T47D (cell line): ENCODE measurements at regions not wholly inside any gene's neighbourhood (a gene's known extent, or its start where the extent isn't known, plus 50 kb on each side); places are given as distances from the start of the nearest gene placed in this dataset.
"Not testable (repeated sequence)": the region's sequence is repeated elsewhere in the genome, so short reads cannot be mapped to it uniquely, and the experiment has no call there.

Source experiments
- DNase-seq, 2 experiments: peaks; one replicate each; pipeline versions ENCODE4 v3.0.0 to v3.0.0-alpha.2; 2011 to 2012; ENCODE audit warnings: low read depth in 1 of 2, low spot score in 1 of 2
- JUND ChIP-seq: IDR thresholded peaks from 2 replicates; pipeline ENCODE4 v1.6.1; 2012; ENCODE audit warnings: low read depth
- in situ Hi-C: cut with HindIII; loops from 2 replicates; pipeline ENCODE4 v1.10.0; 2016; ENCODE audit warnings: low sequenced_read_pairs, low pct_unique_long_range_greater_than_20kb

GRCh38 chr1:242723044-242723716, 198.7 kb upstream of the PLD5 start:
- in situ Hi-C loops = no loop called here
- TF ChIP-seq JUND = no peak
- no peak for DNase-seq

- DNase-seq = no peak
- in situ Hi-C loops = no loop called here
- TF ChIP-seq JUND = no peak
Observed at GRCh38 chr1:242718967-242719366, 194.5 kb upstream of the PLD5 start.

GRCh38 chr1:242712248-242712647, 187.8 kb upstream of the PLD5 start:
- no peak for TF ChIP-seq JUND
- DNase-seq = no peak
- in situ Hi-C loops = no loop called here

GRCh38 chr1:242710847-242711246, 186.3 kb upstream of the PLD5 start:
- TF ChIP-seq JUND = no peak

GRCh38 chr1:242710286-242710685, 185.8 kb upstream of the PLD5 start:
- in situ Hi-C loops = no loop called here
- no peak for DNase-seq
- TF ChIP-seq JUND = no peak

More at GRCh38 chr1:242710847-242711246, 186.3 kb upstream of the PLD5 start:
- no peak for DNase-seq
- in situ Hi-C loops = no loop called here

- no peak for TF ChIP-seq JUND
- in situ Hi-C loops = no loop called here
Observed at GRCh38 chr1:242703467-242703866, 179.0 kb upstream of the PLD5 start.

GRCh38 chr1:242692988-242693387, 168.5 kb upstream of the PLD5 start:
- TF ChIP-seq JUND = no peak
- no peak for DNase-seq
- in situ Hi-C loops = no loop called here

More at GRCh38 chr1:242703467-242703866, 179.0 kb upstream of the PLD5 start:
- DNase-seq = no peak

- in situ Hi-C loops = no loop called here
- no peak for DNase-seq
- TF ChIP-seq JUND = no peak
Observed at GRCh38 chr1:242691610-242691945, 167.1 kb upstream of the PLD5 start.

- DNase-seq = no peak
- in situ Hi-C loops = no loop called here
- no peak for TF ChIP-seq JUND
Observed at GRCh38 chr1:242690849-242691609, 166.5 kb upstream of the PLD5 start.

- TF ChIP-seq JUND = no peak
- no peak for DNase-seq
- in situ Hi-C loops = no loop called here
Observed at GRCh38 chr1:242689378-242689777, 164.9 kb upstream of the PLD5 start.

- no peak for TF ChIP-seq JUND
- no peak for DNase-seq
- in situ Hi-C loops = no loop called here
Observed at GRCh38 chr1:242674951-242675645, 150.6 kb upstream of the PLD5 start.

GRCh38 chr1:242673652-242674051, 149.2 kb upstream of the PLD5 start:
- in situ Hi-C loops = no loop called here
- no peak for DNase-seq
- TF ChIP-seq JUND = no peak

- in situ Hi-C loops = not testable (repeated sequence)
Observed at GRCh38 chr1:242673165-242673564, 148.7 kb upstream of the PLD5 start.

More at GRCh38 chr1:242673165-242673564, 148.7 kb upstream of the PLD5 start:
- DNase-seq = not testable (repeated sequence)
